Astrocyte (in vitro differentiated cells and primary cell): ENCODE measurements at regions not wholly inside any gene's neighbourhood (a gene's known extent, or its start where the extent isn't known, plus 50 kb on each side); places are given as distances from the start of the nearest gene placed in this dataset.

ENCODE experiments used
- DNase-seq: peaks from one replicate; pipeline ENCODE4 v3.0.0-alpha.2; 2010; ENCODE audit warnings: low read depth
- FAIRE-seq: peaks from 2 replicates; lab custom pipeline; 2011; peaks lifted over from hg19 to GRCh38; lab: Jason Lieb, UNC
- H2AFZ ChIP-seq: 2 replicates; pipeline ENCODE4 v1.6.0; 2012; ENCODE audit warnings: low read depth, low read length, inconsistent platforms
- H3K27ac ChIP-seq: 2 replicates; pipeline ENCODE4 v1.5.1; 2011; ENCODE audit warnings: low read depth, low read length, inconsistent platforms
- H3K27me3 ChIP-seq: 2 replicates; pipeline ENCODE4 v1.6.0; 2011; ENCODE audit warnings: low read length, inconsistent platforms; ENCODE audit not compliant: insufficient read depth
- H3K36me3 ChIP-seq: 2 replicates; pipeline ENCODE4 v1.5.1; 2011; ENCODE audit warnings: low read length, inconsistent platforms; ENCODE audit not compliant: insufficient read depth
- H3K4me1 ChIP-seq: 2 replicates; pipeline ENCODE4 v1.5.1; 2011; ENCODE audit warnings: low read length, inconsistent platforms; ENCODE audit not compliant: insufficient read depth
- H3K4me2 ChIP-seq: 2 replicates; pipeline ENCODE4 v1.6.0; 2012; ENCODE audit warnings: low read length, inconsistent platforms
- H3K4me3 ChIP-seq: 2 replicates; pipeline ENCODE4 v1.5.1; 2011; ENCODE audit warnings: low read depth, mild to moderate bottlenecking, low read length, inconsistent platforms; ENCODE audit not compliant: insufficient read depth
- H3K79me2 ChIP-seq: 2 replicates; pipeline ENCODE4 v1.6.0; 2012; ENCODE audit warnings: mild to moderate bottlenecking, low read length, inconsistent platforms; ENCODE audit not compliant: insufficient read depth
- H3K9ac ChIP-seq: 2 replicates; pipeline ENCODE4 v1.6.0; 2012; ENCODE audit warnings: mild to moderate bottlenecking, low read length, inconsistent platforms
- H3K9me3 ChIP-seq: 2 replicates; pipeline ENCODE4 v1.5.1; 2012; ENCODE audit warnings: low read depth, mild to moderate bottlenecking, low read length, inconsistent platforms; ENCODE audit not compliant: insufficient read depth
- H4K20me1 ChIP-seq: 2 replicates; pipeline ENCODE4 v1.6.0; 2012; ENCODE audit warnings: low read length, inconsistent platforms; ENCODE audit not compliant: insufficient read depth
- H3K27ac Mint-ChIP-seq: one replicate; pipeline ENCODE4 v1.8.0; 2021; ENCODE audit warnings: mild to moderate bottlenecking, mixed read lengths; ENCODE audit not compliant: unreplicated experiment
- H3K27me3 Mint-ChIP-seq: one replicate; pipeline ENCODE4 v1.8.0; 2021; ENCODE audit warnings: low read depth, mixed read lengths; ENCODE audit not compliant: unreplicated experiment
- H3K36me3 Mint-ChIP-seq: one replicate; pipeline ENCODE4 v1.8.0; 2021; ENCODE audit warnings: low read depth, mixed read lengths; ENCODE audit not compliant: unreplicated experiment
- H3K4me1 Mint-ChIP-seq: one replicate; pipeline ENCODE4 v1.8.0; 2021; ENCODE audit warnings: low read depth, mixed read lengths; ENCODE audit not compliant: unreplicated experiment
- H3K4me3 Mint-ChIP-seq: one replicate; pipeline ENCODE4 v1.8.0; 2021; ENCODE audit warnings: mild to moderate bottlenecking, moderate library complexity, mixed read lengths; ENCODE audit not compliant: unreplicated experiment
- H3K9me3 Mint-ChIP-seq: one replicate; pipeline ENCODE4 v1.8.0; 2021; ENCODE audit warnings: mild to moderate bottlenecking, mixed read lengths; ENCODE audit not compliant: unreplicated experiment
- EZH2 ChIP-seq: IDR thresholded peaks from 2 replicates; pipeline ENCODE4 v1.6.1; 2012; ENCODE audit warnings: mild to moderate bottlenecking, low read length, inconsistent platforms; ENCODE audit not compliant: insufficient read depth
- TF ChIP-seq, protein P1 (sequence below): IDR thresholded peaks from 2 replicates; pipeline ENCODE4 v1.5.1; 2011; ENCODE audit warnings: low read depth, mild to moderate bottlenecking, inconsistent platforms, low read length, moderate library complexity; ENCODE audit not compliant: insufficient read depth

DNA sequence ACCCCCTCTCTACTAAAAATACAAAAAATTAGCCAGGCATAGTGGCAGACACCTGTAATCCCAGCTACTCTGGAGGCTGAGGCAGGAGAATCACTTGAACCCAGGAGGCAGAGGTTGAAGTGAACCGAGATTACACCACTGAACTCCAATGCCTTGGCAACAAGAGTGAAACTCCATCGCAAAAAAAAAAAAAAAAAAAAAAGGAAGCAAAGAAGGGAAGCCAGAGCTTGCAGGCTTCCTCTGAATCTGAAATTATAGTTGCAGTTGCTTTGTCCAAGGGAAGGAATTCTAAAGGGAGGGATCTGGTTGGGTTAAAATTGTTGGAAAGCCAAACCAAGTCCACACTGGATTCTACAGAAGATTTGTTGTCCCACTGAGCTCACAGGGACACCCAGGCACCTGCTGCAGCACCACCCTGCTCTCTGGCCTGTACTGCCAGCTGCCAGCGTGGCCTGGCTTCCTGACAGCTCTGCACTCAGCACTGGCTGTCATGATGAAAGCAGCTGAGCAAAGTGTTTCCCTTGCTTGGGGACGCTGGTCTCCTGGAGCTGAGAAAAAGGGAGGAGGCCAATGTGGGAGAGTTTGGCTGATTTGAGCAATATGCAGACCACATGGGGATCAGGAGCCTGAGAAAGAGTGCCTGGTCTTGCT lies 88.8 kb upstream of the HES1 start:
- H3K27ac ChIP-seq, result no peak overlapping the region
- H3K9ac ChIP-seq, result no peak overlapping the region
- H3K9me3 ChIP-seq, result peaks cover 13% of the 10 kb centered on the region
- Mint-ChIP-seq H3K36me3 (peaks cover 6% of the 10 kb centered on the region), H3K4me1 (peaks cover 22% of the 10 kb centered on the region), H3K9me3 (peaks cover 23% of the 10 kb centered on the region), H3K4me3 (no peak overlapping the region), H3K27me3 (peaks cover 48% of the 10 kb centered on the region), H3K27ac (no peak overlapping the region)
- no peak overlapping the region for H3K4me3 ChIP-seq
- FAIRE-seq, result no peak
- H4K20me1 ChIP-seq, result no peaks in the 10 kb centered on the region
- no peaks in the 10 kb centered on the region for H3K79me2 ChIP-seq
- no peak overlapping the region for H3K4me2 ChIP-seq
- TF ChIP-seq EZH2, result no peak
- TF ChIP-seq, protein P1, sequence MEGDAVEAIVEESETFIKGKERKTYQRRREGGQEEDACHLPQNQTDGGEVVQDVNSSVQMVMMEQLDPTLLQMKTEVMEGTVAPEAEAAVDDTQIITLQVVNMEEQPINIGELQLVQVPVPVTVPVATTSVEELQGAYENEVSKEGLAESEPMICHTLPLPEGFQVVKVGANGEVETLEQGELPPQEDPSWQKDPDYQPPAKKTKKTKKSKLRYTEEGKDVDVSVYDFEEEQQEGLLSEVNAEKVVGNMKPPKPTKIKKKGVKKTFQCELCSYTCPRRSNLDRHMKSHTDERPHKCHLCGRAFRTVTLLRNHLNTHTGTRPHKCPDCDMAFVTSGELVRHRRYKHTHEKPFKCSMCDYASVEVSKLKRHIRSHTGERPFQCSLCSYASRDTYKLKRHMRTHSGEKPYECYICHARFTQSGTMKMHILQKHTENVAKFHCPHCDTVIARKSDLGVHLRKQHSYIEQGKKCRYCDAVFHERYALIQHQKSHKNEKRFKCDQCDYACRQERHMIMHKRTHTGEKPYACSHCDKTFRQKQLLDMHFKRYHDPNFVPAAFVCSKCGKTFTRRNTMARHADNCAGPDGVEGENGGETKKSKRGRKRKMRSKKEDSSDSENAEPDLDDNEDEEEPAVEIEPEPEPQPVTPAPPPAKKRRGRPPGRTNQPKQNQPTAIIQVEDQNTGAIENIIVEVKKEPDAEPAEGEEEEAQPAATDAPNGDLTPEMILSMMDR, result no peak
- peaks cover 20% of the 10 kb centered on the region for H3K4me1 ChIP-seq
- H2AFZ ChIP-seq, result no peak overlapping the region
- no peaks in the 10 kb centered on the region for H3K27me3 ChIP-seq
- no peaks in the 10 kb centered on the region for H3K36me3 ChIP-seq
- no peak for DNase-seq

DNA sequence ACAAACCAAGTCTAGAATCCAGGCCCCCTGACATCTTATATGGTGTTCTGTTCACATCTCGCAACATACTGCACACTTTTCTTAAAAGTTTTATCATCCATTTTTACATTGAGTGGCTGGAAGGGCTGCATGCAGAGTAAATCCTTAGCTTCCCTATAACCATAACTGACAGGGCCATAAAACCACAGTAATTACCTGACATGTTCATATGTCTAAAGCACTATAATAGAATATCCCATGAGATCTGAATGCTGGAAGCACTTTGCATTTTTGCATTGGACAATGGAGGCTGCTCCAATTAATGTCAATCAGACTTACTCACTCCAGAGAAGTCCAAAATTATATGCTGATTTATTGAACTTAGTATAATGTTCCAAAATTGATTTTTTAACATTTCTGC lies 86.6 kb upstream of the HES1 start:
- Histone ChIP-seq H3K27me3 (no peaks in the 10 kb centered on the region), H3K9me3 (peaks cover 13% of the 10 kb centered on the region), H3K27ac (no peak overlapping the region), H3K4me3 (no peak overlapping the region), H3K79me2 (no peaks in the 10 kb centered on the region), H3K4me2 (no peak overlapping the region), H3K4me1 (no peaks in the 10 kb centered on the region), H4K20me1 (no peaks in the 10 kb centered on the region), H2AFZ (no peak overlapping the region), H3K9ac (no peak overlapping the region), H3K36me3 (no peaks in the 10 kb centered on the region)
- peaks cover 3% of the 10 kb centered on the region for H3K4me1 Mint-ChIP-seq
- peaks cover 56% of the 10 kb centered on the region for H3K27me3 Mint-ChIP-seq
- TF ChIP-seq EZH2, result no peak
- TF ChIP-seq, protein P1, result no peak
- peaks cover 8% of the 10 kb centered on the region for H3K36me3 Mint-ChIP-seq
- no peak overlapping the region for H3K27ac Mint-ChIP-seq
- FAIRE-seq (no peak), DNase-seq (no peak)
- H3K9me3 Mint-ChIP-seq, result peaks cover 31% of the 10 kb centered on the region
- H3K4me3 Mint-ChIP-seq, result no peak overlapping the region

DNA sequence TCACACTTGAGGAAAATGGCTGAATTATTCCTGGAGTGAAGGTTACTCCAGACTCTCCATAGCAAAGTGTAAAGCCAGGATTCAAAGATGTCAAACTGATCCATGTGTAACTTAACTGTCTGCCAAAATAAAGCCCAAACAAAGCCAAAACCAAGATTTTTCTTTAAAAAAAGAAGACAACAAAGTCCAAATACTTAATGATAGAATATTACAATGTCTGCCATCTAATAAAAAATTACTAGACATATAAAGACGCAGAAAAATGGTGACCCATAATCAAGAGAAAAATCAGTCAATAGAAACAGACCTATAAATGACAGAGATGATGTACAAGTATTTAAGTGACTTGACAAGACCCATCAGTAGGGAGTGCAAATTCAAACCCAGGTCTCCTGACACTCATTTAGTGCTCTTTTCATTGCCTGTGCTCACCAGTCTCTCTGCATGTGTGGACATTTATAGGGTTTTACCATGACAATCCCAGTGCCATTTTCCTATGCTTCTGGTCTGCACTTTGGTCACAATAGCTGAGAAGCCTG lies 85.1 kb upstream of the HES1 start:
- no peak overlapping the region for H3K27ac Mint-ChIP-seq
- H3K4me3 Mint-ChIP-seq, result no peak overlapping the region
- peaks cover 31% of the 10 kb centered on the region for H3K9me3 Mint-ChIP-seq
- Histone ChIP-seq H3K4me1 (no peaks in the 10 kb centered on the region), H2AFZ (no peak overlapping the region), H3K4me2 (no peak overlapping the region), H3K4me3 (no peak overlapping the region), H4K20me1 (no peaks in the 10 kb centered on the region), H3K79me2 (no peaks in the 10 kb centered on the region), H3K9ac (no peak overlapping the region), H3K36me3 (no peaks in the 10 kb centered on the region), H3K27ac (no peak overlapping the region), H3K27me3 (no peaks in the 10 kb centered on the region), H3K9me3 (peaks cover 13% of the 10 kb centered on the region)
- H3K4me1 Mint-ChIP-seq, result no peaks in the 10 kb centered on the region
- no peak for TF ChIP-seq EZH2
- TF ChIP-seq, protein P1, result no peak
- FAIRE-seq (no peak), DNase-seq (no peak)
- peaks cover 8% of the 10 kb centered on the region for H3K36me3 Mint-ChIP-seq
- H3K27me3 Mint-ChIP-seq, result peaks cover 65% of the 10 kb centered on the region
